Activated CD4-positive, alpha-beta T cell treated with anti-CD3 and anti-CD28 coated beads, Interleukin-2, amount 50 U/mL, for 4 hours (primary cell): ENCODE measurements at regions not wholly inside any gene's neighbourhood (a gene's known extent, or its start where the extent isn't known, plus 50 kb on each side); places are given as distances from the start of the nearest gene placed in this dataset.

Experiments
- DNase-seq, 2 experiments: peaks; one replicate each; pipeline ENCODE4 v3.0.0-alpha.2; 2020

DNA sequence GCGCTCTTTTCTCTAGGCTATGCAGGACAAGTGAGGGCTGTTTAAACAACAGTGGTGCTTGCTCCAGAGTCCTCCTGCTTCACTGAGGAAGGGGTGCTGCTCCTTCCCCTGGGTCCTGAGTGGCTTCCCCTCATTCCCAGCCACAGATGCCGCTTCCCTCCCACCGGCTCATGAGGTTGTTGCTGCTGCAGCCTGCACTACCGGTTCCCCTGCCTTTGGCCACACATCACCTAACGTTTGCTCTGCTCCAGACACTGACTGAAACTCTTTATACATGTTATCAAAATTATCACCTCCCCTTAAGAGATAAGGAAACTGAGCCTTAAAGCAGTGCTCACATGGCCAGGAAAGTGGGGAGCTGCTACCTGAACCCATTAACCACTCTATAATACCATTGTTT, 130.8 kb upstream of the LGALSL start:
- no peak for DNase-seq

DNA sequence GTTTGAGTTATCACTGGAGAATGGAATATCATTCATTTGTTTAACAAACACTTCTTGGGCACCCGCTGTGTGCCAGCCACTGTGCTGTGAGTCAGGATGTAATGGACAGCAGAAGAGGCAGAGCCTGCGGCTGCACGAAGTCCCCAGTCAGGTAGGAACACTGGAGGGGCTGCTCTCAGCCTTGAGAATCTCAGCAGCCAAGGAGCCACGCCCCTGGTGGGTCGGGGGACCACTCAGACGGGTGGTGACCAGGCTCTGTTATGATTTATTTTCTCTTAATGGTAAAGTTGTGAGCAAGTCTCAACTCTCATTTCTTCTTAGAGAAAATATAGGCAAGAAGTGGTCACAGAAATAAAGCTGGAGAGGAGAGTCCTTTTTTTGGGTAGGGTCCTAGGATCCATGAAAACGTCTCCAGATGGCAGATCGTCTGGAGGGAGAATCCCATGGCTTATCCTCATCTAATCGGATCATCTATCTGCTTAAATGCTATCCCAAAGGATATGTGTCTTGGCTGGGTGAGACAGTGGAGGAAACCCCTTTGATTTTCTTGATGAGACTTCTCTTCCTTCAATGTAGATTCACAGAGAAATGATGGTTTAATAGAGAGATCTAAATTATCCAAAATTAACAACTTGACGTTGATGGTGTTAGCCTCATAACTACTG, 129.1 kb upstream of the LGALSL start:
- DNase-seq = no peak

DNA sequence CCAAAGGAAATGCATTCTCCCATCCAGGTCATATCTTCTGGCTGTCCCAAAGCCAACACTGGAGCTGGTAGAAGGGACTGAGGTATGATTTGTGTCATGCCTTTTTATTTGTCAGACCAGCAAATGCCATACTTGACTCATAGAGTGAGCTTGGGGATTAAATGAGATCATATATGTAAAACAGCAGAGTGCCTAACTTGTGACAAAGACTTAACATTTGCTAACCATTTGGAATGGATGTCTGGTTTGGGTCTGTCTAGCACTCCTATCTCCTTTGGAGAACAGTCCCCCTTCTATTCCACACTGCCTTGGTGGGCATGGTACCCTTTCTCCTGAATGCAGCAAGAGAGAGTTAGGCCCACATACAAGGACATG, 128.5 kb upstream of the LGALSL start:
- DNase-seq = no peak

DNA sequence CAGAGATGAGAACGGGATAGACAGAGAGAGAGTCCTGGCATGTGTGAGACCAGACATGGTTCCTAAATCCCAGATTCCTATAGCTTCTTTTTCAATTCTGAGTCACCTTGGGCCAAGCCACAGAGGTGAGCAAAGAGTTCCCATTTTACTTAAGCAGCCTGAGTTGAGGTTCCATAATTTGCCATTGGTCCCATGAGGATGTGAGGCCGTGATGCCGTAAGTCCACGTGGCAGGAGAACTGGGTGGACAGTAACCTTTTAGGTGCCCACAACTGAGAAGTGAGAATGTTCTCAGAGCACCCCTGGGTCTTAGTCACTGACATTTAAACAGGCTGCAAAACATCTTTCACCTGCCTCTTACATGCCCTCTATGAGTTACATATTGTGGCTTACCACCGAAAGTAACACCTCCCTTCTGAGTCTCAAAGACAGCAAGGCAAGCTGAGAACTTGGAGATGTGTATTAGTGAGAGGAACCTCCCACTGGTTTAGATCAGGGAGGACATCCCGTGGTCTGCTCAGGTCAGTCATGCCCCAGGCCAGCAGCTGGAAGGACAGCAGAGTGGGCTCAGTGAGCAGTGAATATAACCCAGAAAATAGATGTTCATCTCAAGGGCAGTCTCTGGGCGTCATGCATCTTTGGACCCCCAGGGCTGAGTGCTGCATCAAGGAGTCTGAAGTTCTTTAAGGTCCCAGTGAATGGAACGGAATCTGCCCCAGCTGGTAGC, 127.9 kb upstream of the LGALSL start:
- DNase-seq = peak; percentile 24 to 35

DNA sequence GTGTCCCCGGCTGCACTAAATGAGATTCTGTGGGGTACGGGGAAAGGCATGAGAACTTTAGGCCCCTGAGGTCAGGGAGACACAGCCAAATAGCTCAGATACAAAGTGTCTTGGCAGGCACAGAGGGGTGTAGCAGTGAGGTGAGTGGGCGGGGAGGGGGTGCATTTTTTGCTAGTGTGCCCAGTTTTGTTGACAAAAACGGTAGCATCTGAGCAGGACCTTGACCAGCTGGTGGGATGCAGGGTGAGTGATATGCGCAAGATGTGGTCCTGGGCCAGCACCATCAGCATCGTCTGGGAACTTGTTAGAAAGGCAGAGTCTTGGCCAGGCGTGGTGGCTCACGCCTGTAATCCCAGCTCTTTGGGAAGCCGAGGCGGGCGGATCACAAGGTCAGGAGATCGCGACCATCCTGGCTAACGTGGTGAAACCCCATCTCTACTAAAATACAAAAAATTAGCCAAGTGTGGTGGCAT, 127.3 kb upstream of the LGALSL start:
- DNase-seq = no peak

DNA sequence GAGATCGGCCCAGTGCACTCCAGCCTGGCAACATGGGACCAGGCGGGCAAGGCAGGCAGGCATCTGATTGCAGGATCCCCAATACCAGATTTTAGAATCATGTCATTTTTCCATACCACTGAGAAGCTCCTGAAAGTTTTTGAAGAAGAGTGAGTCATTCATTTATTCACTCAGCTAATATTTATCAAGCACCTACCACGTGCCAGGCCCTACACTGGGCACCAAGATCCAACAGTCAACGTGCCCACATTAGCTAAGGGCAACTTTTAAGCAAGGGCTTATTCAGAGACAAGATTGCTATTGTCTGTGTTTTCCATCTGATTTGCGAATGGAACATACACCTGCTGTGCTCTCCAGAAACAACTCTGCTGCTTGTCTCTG, 126.8 kb upstream of the LGALSL start:
- no peak for DNase-seq

DNA sequence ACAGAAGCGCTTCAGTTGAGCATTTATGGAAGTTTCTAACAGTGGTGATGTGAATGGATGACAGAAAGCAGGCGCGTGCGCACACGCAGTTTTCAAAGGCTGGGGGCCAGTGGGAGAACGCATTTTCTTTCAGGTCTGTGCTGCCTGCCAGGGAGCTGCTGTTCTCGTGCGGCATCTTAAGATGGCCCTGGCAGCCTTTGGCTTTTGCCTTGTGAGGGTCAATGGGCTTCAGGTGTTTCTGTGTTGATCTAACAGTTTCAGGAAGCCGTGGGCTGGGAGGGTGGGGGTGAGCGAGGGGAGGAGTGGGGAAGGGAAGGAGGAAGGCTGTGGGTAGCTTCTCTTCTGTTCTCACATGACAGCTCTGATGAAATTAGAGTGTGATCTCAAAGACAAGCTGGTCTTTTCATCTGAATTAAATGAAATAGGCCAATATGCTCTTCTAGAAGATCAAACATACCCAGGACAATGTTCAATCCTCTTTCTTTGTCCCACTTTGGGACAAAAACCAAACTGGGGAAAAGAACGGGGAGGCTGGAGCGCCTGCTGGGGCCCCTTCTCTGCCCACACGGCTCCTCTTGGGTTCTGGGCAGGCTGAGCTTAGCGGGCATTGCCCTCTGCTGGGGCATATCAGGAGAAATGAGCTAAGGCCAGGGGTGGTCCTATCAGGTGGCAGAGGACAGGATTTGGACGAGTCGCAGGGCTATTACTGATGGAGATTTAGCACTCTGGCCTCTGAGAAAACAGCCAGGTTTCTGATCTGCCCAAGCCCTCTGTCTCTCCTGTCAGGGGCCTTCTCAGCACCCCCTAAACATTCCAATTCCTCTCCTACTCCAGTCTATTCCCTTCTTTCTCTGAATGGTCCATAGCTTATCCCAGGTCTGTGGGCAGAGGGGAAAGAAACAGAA, 126.2 kb upstream of the LGALSL start:
- peak; percentile 49 to 53 for DNase-seq

DNA sequence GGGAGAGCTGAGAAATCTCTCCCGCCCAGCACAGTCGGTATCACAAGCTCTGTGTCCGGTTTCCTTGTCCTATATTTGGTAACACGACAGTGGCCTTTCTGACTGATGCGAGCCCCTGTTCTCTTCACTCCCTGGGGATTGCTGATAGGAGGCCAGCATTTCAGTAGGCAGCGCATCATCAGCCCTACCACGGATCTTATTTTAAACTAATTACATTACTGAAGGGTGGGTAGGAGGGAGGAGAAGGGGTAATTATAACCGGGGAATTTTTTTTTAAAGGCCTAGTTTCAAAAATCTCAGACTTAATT, 125.6 kb upstream of the LGALSL start:
- no peak for DNase-seq

DNA sequence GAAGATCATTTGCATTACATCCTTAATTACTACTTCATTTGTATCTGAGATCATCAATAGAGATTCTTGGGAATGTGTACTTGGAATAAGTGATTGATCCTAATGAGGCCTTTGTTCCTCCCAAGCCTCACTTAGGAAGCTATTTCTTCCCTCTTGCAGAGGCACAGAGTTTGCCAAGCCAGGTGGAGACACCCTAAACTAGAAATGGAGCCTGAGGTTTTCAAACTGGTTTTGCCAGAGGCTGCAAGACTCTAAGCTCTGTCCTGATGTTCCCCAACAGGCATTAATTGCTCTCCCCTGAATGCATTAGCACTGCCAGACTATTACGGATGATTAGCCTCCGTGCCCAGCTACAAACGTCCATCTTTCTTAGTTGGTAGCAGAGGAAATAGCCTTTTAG, 125.2 kb upstream of the LGALSL start:
- no peak for DNase-seq

DNA sequence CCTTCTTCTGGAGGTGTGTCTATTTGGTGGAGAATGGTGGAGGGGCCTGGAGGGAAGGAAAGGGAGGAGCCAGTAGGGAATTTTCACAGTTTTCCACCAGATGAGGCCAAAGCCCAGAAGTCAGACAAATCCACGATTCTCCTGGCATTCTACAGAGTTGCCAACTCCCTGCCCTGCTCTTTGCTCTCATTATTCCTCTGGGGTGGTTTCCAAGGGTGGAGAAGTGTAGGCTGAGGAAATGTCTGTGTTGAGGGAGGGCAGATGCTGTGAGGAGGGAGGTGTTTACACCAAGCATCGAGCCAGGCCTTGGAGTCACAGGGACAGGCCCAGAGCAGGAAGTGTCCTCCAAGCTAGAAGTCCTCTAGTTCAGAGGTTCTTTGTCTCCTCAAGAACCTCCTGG, 124.1 kb upstream of the LGALSL start:
- DNase-seq = no peak

DNA sequence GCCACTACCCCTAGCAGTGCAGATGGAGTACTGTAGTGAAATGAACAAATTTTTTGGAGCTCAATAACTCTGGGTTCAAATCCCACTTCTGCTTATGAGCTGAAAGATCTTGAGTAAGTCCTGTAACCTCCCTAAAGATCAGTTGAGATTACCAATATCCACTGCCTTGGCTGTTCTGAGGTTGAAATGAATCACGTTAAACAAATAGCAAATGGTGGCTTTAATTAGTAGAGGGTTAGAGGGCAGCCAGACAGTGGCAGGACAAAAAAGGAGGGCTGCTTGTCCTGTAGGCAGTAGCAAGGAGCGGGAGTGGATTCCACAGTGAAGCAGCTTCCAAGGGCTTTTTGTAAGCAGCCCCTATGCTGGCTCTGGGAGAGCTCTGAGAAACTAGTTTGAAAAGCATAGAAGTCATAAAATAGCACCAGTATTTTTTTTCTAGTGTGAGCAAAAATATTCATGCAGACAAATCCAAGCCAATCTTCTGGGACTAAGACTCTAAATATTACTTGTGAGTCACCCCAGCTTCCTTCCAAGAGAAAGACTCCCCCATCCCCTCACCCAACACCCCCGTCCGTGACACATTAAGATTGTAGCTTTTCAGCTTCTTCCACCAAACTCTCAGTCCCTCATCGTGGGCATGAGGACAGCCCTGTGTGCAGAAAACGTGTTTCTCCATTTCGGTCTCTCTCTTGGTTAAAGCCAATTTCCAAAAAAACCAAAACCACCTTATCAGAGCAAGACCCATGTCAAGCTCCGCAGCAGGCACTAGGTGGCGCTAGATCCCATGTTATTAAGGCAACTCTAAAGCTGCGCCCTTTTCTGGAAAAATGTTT, 123.5 kb upstream of the LGALSL start:
- DNase-seq = peak; percentile 75

DNA sequence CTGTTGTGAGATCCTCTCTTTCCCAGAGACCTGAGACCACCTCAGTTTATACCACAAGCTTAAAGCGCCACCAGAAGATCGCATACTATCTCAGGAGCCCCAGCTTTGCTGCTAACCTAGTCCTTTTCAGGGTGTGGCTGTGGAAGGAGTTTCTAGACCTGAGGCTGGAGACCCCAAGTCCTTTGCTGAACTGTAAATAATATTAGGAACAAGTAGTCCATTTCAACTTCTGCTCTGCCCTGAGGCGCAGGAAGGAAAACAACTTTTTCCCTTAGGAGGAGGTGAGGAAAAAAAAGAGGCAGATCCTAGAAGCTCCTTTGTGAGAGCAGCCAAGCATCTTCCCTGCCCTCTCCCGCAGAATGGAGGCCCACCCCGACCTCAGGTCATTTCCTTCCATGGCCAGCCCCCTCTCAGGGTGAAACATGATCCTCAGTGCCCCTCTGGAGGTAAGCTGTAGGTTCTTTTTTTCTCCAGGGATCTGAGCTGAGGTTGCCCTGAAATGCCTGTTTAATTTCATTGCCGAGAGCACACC, 122.8 kb upstream of the LGALSL start:
- no peak for DNase-seq

DNA sequence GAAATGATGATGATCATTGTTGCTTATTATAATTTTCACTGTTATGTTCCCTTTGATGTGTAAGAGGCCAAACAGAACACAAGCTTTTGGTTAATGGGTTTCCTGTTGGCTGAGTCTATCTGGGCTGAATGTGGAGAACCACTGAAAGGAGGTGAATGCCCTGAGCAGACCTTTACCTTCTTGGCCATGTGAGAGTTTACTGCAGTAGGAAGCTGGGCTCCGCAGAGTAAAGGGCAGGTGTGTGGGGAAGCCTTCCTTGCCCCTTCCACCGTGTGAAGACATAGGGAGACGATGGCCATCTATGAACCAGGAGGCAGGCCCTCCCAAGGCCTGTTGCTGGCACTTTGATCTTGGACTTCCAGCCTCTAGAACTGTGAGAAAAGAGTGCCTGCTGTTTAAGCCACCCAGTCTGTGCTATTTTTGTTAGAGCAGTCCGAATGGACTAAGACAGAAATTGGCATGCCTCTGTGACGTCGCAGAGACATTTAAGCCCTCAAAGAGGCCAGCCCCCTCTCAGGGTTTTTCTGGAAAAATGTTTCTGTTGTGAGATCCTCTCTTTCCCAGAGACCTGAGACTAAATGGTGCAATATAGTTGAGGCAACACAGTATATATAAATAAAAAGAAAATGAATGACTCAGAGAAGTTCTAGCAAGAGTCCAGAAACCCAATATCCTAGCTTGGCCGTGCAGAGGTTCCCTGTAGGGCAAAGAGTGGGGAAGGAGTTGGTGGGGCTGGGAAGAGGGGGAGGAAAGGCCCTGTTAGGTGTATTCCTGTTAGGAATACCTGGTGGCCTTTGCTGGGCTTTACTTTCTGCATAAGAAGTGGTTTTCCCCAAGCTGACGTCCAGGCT, 121.9 kb upstream of the LGALSL start:
- DNase-seq = no peak

DNA sequence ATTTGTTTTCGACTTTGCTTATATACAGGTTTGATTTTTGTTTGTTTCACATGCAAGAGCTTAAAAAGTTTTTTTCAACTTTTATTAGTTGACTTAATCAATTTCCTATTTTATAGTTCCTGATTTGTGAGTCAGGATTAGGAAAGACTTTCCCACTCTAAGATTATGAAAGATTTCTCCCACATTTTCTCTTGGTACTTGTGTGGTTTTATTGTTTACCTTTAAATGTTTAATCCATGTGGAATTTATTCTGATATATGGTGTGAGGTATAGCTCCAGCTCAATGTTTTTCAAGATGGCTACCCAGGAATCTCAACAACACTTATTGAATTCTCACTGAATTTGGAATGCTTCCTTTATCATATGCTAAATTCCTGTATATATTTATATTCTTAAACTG, 117.8 kb upstream of the LGALSL start:
- DNase-seq = no peak

DNA sequence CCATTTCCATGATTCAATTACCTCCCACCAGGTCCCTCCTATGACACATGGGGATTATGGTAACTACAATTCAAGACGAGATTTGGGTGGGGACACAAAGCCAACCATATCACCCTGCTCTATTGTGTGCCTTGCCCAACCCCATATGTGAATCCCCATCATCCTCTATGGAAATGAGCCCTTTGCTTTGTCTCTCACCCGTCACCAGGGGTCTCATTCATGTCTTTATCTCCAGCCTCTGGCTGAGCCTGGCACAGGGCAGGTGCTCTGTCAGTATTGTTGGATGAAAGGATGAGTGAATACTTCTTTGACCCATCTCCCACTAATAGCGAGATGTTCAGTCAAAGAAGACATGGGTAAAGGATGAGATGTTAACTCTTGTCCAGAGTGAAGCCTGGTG, 116.6 kb upstream of the LGALSL start:
- DNase-seq = no peak

DNA sequence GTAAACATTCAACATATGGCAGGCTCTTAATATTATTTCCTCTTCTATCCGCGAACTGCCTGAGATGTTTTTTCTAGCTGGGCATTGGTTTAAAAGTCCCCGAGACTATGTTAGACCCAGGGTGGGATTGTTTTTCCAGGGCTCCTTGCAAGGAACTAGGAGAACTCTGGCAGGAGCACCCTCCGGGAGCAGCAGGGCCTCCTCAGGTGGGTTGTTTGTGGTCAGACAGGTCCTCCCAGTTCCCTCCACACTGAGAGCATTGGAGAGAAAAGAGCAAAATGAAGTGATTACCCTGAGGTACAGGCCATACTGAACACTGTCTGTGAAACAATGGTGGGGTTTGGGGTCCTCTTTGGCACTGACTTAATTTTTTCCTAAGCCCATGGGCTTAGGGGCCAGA, 115.9 kb upstream of the LGALSL start:
- DNase-seq = no peak

DNA sequence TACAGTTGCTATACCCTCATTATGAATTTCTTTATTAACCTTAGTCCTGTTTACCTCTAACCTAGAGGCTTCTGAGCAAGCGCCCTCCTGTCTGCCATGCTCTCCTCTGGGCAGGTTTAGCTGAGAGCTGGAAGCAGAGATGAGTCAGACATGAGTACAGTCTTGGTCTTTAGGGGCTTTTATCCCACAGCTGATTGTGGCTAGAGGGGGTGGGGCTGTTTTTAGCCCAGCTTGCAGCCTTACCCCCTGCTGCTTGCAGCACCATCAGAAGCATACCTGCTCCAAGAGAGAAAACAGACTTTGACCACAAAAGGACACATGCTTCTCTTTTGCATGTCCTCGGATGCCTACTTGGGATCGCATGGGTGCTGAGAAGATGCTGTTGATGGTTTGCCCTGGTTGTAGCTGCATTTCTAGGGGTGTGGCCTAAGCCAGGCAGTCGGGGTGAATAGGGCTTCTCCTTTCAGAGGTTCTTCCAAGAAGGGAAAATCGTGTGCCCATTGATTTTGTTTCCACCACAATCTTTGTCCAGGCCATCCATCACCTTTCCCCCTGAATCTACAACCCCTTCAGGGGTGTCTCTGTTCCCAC, 115.0 kb upstream of the LGALSL start:
- no peak for DNase-seq

DNA sequence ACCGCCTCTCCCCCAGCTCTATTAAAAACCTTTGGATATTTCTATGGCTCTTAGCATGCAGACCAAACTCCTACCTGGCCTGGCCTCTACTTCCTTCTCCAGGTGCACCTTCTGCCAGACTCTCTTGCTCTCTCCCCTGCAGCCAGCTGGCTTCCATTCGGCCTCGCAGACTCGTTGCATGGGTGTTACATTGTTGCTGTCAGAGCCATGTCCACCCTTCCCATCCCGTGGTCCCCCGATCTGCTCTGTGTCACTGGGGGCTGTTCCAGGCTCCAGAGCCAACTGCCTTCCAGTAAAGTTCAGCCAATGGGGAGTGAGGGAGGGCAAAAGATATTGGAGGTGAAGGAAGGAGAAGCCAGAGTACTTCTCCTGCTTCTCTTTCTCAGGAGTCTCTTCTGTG, 112.5 kb upstream of the LGALSL start:
- no peak for DNase-seq

DNA sequence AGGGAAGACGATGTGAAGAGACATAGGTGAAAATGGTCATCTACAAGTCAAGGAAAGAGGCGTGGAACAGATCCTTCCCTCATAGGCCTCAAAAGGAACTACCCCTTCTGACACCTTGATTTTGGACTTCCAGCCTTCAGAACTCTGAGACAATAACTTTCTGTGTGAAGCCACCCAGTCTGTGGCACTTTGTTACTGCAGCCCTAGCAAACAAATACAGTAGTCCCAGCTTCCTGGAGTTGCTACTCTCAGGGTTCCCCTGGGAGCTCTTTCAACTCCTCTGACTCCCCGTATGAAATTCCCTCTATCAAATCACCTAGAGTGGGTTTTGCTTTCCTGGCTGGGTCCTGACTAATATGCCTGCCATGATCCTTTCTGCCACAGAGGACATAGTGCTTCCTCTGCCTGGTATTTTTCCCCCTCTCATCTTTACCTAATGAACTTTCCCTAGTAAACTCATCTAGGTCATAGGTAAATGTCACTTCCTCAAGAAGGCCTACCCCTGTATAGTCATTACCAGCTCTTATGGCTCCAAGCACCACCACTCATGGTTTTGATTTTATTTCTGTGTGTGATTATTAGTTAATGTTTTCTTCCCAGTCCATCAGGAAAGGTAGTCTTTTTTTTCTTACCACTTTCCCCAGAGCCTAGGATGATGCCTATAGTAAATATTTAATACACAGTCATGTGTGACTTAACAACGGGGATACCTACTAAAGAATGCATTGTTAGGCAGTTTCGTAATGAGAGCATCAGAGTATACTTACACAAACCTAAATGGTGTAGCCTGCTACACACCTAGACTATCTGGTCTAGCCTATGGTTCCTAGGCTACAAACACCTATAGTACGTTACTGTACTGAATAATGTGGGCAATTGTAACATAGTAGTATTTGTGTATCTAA, 111.5 kb upstream of the LGALSL start:
- DNase-seq = no peak

DNA sequence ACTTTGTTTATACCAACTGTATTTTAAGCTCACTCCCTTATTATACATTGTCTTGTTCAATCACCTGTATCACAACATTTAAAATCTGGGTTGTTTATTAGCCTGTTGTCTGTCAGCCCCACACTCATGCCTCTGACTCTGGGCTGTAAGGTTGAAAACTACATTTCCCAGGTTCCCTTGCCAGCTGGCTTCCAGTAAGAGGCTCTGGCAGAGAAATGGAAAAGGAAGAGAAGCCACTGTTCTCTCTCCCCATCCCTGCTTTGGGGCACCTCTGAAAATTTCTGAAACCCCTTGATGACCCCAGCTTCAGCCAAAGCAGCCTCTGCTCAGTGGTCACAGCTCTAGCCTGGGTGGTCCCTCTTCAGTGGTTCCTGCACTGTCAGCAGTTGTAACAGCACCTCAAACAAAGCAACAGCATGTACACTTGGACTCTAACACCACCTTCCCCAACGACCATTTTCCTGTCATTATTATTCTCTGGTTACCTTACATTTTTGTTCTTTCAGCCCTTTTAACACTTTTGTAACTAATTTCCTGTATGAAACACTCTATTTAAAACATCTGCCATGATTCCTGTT, 108.9 kb upstream of the LGALSL start:
- DNase-seq = no peak
